Fibroblast of lung (primary cell): ENCODE measurements at regions not wholly inside any gene's neighbourhood (a gene's known extent, or its start where the extent isn't known, plus 50 kb on each side); places are given as distances from the start of the nearest gene placed in this dataset.

Experiments
- EZH2 ChIP-seq: IDR thresholded peaks from 2 replicates; pipeline ENCODE4 v1.5.1; 2012; ENCODE audit warnings: low read length, control low read depth, mild to moderate bottlenecking; ENCODE audit errors: missing control alignments
- TF ChIP-seq, protein P1 (sequence below), 2 donors: IDR thresholded peaks in 1 of 2; conservative IDR thresholded peaks in 1 of 2; 1 replicate in 1 of 2; 2 replicates in 1 of 2; pipeline ENCODE4 v1.5.1; 2011 to 2012; ENCODE audit warnings: low read length in 2 of 2, control low read depth in 1 of 2, inconsistent platforms in 1 of 2, low read depth in 1 of 2, mild to moderate bottlenecking in 1 of 2

DNA sequence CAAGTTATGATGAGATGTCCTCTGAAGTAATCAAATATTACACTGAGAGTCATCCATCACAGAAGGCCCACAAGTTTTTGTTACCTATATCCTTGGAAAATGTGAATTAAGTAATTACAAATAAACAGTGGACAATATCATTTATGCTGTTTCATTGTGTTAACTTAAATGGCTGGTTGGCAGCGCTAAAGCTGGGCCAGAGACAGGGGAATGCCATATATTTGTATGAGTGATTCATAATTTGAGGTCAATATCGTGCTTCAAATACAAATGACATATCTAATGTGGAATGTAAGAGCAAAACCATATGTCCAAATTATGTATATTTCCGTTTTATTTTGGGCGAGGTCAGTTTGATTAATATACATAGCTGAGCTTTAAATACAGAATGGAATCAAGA is 1556.2 kb downstream of the SLITRK5 start:
- TF ChIP-seq, protein P1, sequence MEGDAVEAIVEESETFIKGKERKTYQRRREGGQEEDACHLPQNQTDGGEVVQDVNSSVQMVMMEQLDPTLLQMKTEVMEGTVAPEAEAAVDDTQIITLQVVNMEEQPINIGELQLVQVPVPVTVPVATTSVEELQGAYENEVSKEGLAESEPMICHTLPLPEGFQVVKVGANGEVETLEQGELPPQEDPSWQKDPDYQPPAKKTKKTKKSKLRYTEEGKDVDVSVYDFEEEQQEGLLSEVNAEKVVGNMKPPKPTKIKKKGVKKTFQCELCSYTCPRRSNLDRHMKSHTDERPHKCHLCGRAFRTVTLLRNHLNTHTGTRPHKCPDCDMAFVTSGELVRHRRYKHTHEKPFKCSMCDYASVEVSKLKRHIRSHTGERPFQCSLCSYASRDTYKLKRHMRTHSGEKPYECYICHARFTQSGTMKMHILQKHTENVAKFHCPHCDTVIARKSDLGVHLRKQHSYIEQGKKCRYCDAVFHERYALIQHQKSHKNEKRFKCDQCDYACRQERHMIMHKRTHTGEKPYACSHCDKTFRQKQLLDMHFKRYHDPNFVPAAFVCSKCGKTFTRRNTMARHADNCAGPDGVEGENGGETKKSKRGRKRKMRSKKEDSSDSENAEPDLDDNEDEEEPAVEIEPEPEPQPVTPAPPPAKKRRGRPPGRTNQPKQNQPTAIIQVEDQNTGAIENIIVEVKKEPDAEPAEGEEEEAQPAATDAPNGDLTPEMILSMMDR (conservative IDR thresholded peaks at IDR 0.05 in 1 of 2, IDR thresholded peaks at IDR 0.05 in 1 of 2; ENCODE audit: low read depth in 1 of 2, low read length in 2 of 2) = no peak
- TF ChIP-seq EZH2 = no peak
